BLaER1 treated with 17β-estradiol and CSF1 and Interleukin-3, amounts not matched to agents 10 nM and 100 nM (cell line): ENCODE measurements at regions not wholly inside any gene's neighbourhood (a gene's known extent, or its start where the extent isn't known, plus 50 kb on each side); places are given as distances from the start of the nearest gene placed in this dataset.

Experiments
- H3K27ac ChIP-seq, 11 experiments: shearing (Covaris generic); formaldehyde crosslinking; 2 replicates each; pipeline ENCODE4 v1.8.1; 2022
- H3K27me3 ChIP-seq, 11 experiments: shearing (Covaris generic); formaldehyde crosslinking; 2 replicates each; pipeline ENCODE4 v1.8.1; 2022
- H3K36me3 ChIP-seq, 11 experiments: shearing (Covaris generic); formaldehyde crosslinking; 2 replicates each; pipeline ENCODE4 v1.8.1; 2022
- H3K4me1 ChIP-seq, 10 experiments: shearing (Covaris generic); formaldehyde crosslinking; 2 replicates each; pipeline ENCODE4 v1.8.1; 2022
- H3K4me2 ChIP-seq, 11 experiments: shearing (Covaris generic); formaldehyde crosslinking; 2 replicates each; pipeline ENCODE4 v1.8.1; 2022
- H3K4me3 ChIP-seq, 10 experiments: shearing (Covaris generic); formaldehyde crosslinking; 2 replicates each; pipeline ENCODE4 v1.8.1; 2022
- H3K9ac ChIP-seq, 11 experiments: shearing (Covaris generic); formaldehyde crosslinking; 2 replicates each; pipeline ENCODE4 v1.8.1; 2022
- H3K9me3 ChIP-seq, 11 experiments: shearing (Covaris generic); formaldehyde crosslinking; replicated peaks in 1 of 11; 2 replicates each; pipeline ENCODE4 v1.8.1; 2022
- H4K20me1 ChIP-seq, 11 experiments: shearing (Covaris generic); formaldehyde crosslinking; 2 replicates each; pipeline ENCODE4 v1.8.1; 2022
- Cebpa-rat ChIP-seq, 11 experiments: shearing (Covaris generic); IDR thresholded peaks; 2 replicates each; pipeline ENCODE4 v1.8.1; 2022

DNA sequence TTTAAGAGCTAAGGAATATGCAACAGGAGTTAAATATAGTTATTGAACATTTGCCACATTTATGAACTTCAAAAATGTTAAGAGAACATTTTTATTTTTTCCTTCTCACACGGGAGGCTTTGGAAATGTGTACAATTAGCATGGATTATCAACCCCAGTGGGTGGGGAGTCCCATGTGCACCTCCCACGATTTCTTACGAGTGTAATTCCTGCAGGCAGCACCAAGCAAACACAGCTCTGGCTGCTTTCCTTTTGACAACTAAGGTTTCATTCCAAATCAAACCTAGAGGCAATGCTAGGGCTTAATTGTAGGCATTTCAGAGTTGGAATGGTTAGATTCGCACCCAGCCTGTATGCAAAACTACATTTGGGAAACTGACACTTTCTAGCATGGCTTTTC is 460.9 kb downstream of the METTL15 start:
- H4K20me1 ChIP-seq, result no peaks in the 10 kb centered on the region
- H3K27ac ChIP-seq, result no peak overlapping the region
- H3K9me3 ChIP-seq, result no peaks in the 10 kb centered on the region
- no peaks in the 10 kb centered on the region for H3K36me3 ChIP-seq
- no peaks in the 10 kb centered on the region for H3K27me3 ChIP-seq
- no peak overlapping the region for H3K9ac ChIP-seq
- H3K4me3 ChIP-seq, result no peak overlapping the region
- no peak for TF ChIP-seq Cebpa-rat (IDR thresholded peaks at IDR 0.05)
- no peak overlapping the region for H3K4me2 ChIP-seq
- H3K4me1 ChIP-seq, result no peaks in the 10 kb centered on the region

DNA sequence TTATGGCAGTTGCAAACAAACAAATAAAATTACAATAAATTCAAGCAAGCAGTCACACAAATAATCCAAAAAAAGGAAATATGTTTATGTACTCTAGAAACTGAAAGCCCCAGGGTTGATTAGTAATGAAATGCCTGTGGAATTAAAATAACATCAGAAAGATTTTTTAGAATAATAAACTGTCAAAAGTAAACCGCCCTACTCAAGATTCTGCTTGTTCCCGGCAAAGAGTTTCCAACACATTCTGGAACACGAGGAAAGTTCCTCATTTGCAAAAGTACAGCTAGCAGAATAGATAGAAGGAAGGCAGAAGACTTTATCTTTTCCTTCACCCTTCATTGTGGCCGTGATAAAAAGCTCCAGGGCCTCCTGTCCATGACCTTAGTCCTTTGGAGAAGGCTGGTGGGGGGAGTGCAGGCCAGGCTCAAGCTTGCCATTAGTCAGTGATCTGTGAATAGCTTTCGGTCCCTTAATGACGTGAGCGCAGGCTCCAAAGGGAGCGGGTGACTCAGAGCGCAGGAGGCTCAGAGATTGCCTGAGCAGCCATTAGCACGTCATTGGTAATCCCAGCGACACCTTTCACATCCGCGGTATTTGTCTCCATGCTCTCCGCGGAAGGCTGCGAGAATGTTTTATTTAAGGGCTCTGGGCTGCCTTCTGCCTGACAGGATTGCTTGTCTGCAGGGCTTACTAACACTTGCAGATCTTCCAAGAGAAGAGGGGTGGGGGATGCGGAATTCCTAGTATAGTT is 458.3 kb downstream of the METTL15 start:
- H3K4me2 ChIP-seq, result no peak overlapping the region
- no peak overlapping the region for H3K4me3 ChIP-seq
- no peaks in the 10 kb centered on the region for H3K27me3 ChIP-seq
- H3K9ac ChIP-seq, result no peak overlapping the region
- no peak overlapping the region for H3K27ac ChIP-seq
- no peaks in the 10 kb centered on the region for H3K36me3 ChIP-seq
- H3K4me1 ChIP-seq, result no peaks in the 10 kb centered on the region
- H3K9me3 ChIP-seq, result no peaks in the 10 kb centered on the region
- TF ChIP-seq Cebpa-rat (IDR thresholded peaks at IDR 0.05), result no peak
- no peaks in the 10 kb centered on the region for H4K20me1 ChIP-seq

DNA sequence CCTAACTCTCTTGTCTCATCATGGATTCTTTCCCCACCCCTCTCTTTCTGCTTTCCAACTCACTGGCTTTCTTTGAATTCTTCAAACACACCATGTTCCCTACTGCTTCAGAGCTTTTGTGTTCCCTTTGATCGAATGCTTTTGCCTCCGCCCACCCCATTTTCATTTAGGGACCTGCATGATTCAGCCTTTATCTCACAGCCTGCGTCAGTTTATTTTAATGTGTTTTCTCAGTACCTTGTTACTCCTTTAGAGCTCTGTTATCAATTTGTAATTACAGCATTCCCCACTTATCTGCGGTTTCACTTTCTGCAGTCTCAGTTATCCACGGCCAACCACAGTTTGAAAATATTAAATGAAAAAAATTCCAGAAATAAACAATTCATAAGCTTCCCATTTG is 451.3 kb downstream of the METTL15 start:
- no peak overlapping the region for H3K4me2 ChIP-seq
- H4K20me1 ChIP-seq, result no peaks in the 10 kb centered on the region
- H3K4me1 ChIP-seq, result no peaks in the 10 kb centered on the region
- H3K4me3 ChIP-seq, result no peak overlapping the region
- TF ChIP-seq Cebpa-rat (IDR thresholded peaks at IDR 0.05), result no peak
- no peaks in the 10 kb centered on the region for H3K27me3 ChIP-seq
- H3K36me3 ChIP-seq, result no peaks in the 10 kb centered on the region
- H3K9ac ChIP-seq, result no peak overlapping the region
- no peak overlapping the region for H3K27ac ChIP-seq
- H3K9me3 ChIP-seq, result no peaks in the 10 kb centered on the region

- TF ChIP-seq Cebpa-rat (IDR thresholded peaks at IDR 0.05), result no peak
- H3K27me3 ChIP-seq, result no peaks in the 10 kb centered on the region
- no peak overlapping the region for H3K4me3 ChIP-seq
- no peaks in the 10 kb centered on the region for H3K4me1 ChIP-seq
- H3K27ac ChIP-seq, result no peak overlapping the region
- no peaks in the 10 kb centered on the region for H3K9me3 ChIP-seq
- no peaks in the 10 kb centered on the region for H3K36me3 ChIP-seq
- H3K9ac ChIP-seq, result no peak overlapping the region
- H3K4me2 ChIP-seq, result no peak overlapping the region
- no peaks in the 10 kb centered on the region for H4K20me1 ChIP-seq
Measured at GRCh38 chr11:28547321-28547741, 439.1 kb downstream of the METTL15 start.

DNA sequence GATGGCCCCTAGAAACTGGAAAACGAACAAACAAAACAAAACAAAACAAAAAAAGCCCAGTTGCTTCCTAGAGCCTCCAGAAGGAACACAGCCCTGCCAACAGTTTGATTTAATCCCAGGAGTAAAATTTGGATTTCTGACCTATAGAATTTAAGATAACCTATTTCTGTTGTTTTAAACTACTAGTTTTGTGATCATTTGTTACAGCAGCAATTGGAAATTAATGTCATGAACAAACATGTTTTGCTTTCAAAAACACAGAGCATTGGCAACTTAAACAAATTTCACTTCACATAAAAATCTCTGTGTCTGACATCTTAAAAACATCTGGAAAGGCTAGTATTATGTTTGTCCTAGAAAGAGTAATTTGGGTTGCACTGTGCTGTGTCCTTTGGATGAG is 437.3 kb downstream of the METTL15 start:
- H3K4me3 ChIP-seq, result no peak overlapping the region
- no peaks in the 10 kb centered on the region for H3K4me1 ChIP-seq
- H3K4me2 ChIP-seq, result no peak overlapping the region
- H3K9ac ChIP-seq, result no peak overlapping the region
- no peaks in the 10 kb centered on the region for H3K27me3 ChIP-seq
- no peak for TF ChIP-seq Cebpa-rat (IDR thresholded peaks at IDR 0.05)
- H3K36me3 ChIP-seq, result no peaks in the 10 kb centered on the region
- H4K20me1 ChIP-seq, result no peaks in the 10 kb centered on the region
- H3K9me3 ChIP-seq, result no peaks in the 10 kb centered on the region
- no peak overlapping the region for H3K27ac ChIP-seq

DNA sequence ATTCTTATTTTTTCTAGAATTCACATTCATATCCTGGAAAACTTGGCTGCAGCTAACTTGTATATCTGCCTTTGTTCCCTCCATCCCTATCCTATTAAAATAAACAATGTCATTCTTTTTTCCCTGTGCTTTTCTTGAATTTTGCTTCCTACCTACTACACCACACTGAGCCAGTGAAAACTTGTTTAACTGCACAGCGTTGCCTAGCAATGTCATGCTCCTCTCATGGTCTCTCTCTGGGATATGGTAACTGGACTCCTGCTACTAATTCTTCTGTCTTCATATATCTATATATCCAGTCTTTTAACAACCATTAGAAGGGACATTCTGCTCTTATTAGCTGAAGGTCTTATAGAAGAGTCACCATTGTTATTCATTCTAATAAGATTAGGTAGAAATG is 434.4 kb downstream of the METTL15 start:
- no peak overlapping the region for H3K4me2 ChIP-seq
- no peaks in the 10 kb centered on the region for H4K20me1 ChIP-seq
- H3K27me3 ChIP-seq, result no peaks in the 10 kb centered on the region
- no peaks in the 10 kb centered on the region for H3K9me3 ChIP-seq
- no peaks in the 10 kb centered on the region for H3K36me3 ChIP-seq
- no peaks in the 10 kb centered on the region for H3K4me1 ChIP-seq
- H3K27ac ChIP-seq, result no peak overlapping the region
- H3K9ac ChIP-seq, result no peak overlapping the region
- no peak for TF ChIP-seq Cebpa-rat (IDR thresholded peaks at IDR 0.05)
- no peak overlapping the region for H3K4me3 ChIP-seq

GRCh38 chr11:28539239-28540030 is 431.2 kb downstream of the METTL15 start:
- no peak overlapping the region for H3K9ac ChIP-seq
- no peaks in the 10 kb centered on the region for H3K27me3 ChIP-seq
- no peak overlapping the region for H3K4me2 ChIP-seq
- no peak overlapping the region for H3K4me3 ChIP-seq
- H3K36me3 ChIP-seq, result no peaks in the 10 kb centered on the region
- no peak overlapping the region for H3K27ac ChIP-seq
- H3K9me3 ChIP-seq, result no peaks in the 10 kb centered on the region
- H4K20me1 ChIP-seq, result no peaks in the 10 kb centered on the region
- TF ChIP-seq Cebpa-rat (IDR thresholded peaks at IDR 0.05), result no peak
- H3K4me1 ChIP-seq, result no peaks in the 10 kb centered on the region

DNA sequence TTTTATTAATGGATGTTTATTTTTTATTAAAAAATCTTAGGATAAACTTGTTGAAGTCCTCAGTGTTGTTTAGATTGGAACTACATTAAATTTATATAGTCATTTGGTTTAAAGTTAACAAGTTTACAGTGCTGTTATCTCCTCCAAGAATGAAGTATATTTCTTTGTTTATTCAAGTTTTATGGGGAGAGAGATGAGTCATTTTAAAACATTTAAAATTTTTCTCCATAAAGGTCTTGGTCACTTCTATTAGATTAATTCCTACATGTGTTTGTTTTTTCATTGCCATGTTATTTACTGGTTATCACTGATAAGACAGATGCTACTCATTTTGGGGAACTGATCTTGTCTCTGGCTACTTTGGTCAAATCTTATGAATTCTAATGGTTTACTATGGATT is 429.6 kb downstream of the METTL15 start:
- Histone ChIP-seq H3K4me1 (no peaks in the 10 kb centered on the region), H3K36me3 (no peaks in the 10 kb centered on the region), H3K9ac (no peak overlapping the region), H3K27me3 (no peaks in the 10 kb centered on the region), H3K4me3 (no peak overlapping the region), H3K4me2 (no peak overlapping the region), H3K27ac (no peak overlapping the region), H3K9me3 (no peaks in the 10 kb centered on the region), H4K20me1 (no peaks in the 10 kb centered on the region)
- TF ChIP-seq Cebpa-rat (IDR thresholded peaks at IDR 0.05), result no peak

DNA sequence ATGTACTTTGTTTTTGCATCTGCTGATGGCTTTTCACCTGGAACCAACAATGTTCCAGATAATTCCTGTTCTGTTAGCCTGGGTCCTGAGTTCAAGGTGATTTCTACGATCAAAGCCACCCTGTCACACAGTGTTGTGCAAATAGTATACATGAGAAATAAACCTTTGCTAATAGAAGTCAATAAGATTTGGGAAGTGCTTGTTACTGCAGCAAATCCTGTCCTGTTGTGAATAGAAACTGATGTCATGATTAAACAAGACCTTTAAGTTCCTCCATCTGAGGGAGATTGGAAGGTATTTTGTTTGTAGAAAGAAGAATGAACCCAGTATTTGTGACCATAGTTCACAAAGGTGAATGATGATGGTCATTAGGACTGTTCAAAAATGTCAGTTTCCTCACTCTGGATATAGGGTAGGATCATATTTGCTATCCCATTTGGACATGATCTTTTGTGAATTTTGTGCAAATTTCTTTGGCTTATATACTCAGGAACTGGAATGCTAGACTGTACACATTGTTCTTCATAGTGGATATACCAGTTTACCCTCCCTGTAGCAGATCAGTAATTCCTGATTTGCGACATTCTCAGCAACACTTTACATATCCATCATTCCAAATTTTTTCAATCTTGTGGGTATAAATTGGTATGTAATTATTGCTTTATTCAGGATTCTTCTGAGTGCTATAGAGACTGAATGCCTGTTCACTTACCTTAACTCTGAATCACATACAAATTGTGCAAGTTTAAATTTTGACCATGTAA is 428.5 kb downstream of the METTL15 start:
- no peak overlapping the region for H3K4me3 ChIP-seq
- no peaks in the 10 kb centered on the region for H3K4me1 ChIP-seq
- no peak overlapping the region for H3K4me2 ChIP-seq
- no peaks in the 10 kb centered on the region for H3K36me3 ChIP-seq
- no peaks in the 10 kb centered on the region for H3K9me3 ChIP-seq
- no peak for TF ChIP-seq Cebpa-rat (IDR thresholded peaks at IDR 0.05)
- H3K27ac ChIP-seq, result no peak overlapping the region
- H4K20me1 ChIP-seq, result no peaks in the 10 kb centered on the region
- H3K27me3 ChIP-seq, result no peaks in the 10 kb centered on the region
- no peak overlapping the region for H3K9ac ChIP-seq
